Endothelial cell of umbilical vein (primary cell): ENCODE measurements at regions not wholly inside any gene's neighbourhood (a gene's known extent, or its start where the extent isn't known, plus 50 kb on each side); places are given as distances from the start of the nearest gene placed in this dataset.

Source experiments
- BruUV-seq: library from RNA; stranded (reverse); fragments of 400-500 nt; replicated peaks from 2 replicates; lab custom pipeline; 2021; lab: Mats Ljungman, UMichigan
- CTCF ChIA-PET: fragments of 300-600, 350-600 bp; sonication (Branson Sonifier 250); formaldehyde crosslinking; loops from one replicate; lab custom pipeline; 2021; ENCODE audit warnings: antibody characterized with exemption, inconsistent platforms; lab: Charles Lee
- POLR2A ChIA-PET: fragments of 300-600, 350-600 bp; sonication (Branson Sonifier 250); formaldehyde crosslinking; loops from one replicate; lab custom pipeline; 2021; ENCODE audit warnings: antibody characterized with exemption, inconsistent platforms; lab: Charles Lee
- DNase-seq: peaks from one replicate; pipeline ENCODE4 v3.0.0-alpha.2; 2011; ENCODE audit warnings: low read depth, low spot score
- FAIRE-seq: peaks from 2 replicates; lab custom pipeline; 2011; peaks lifted over from hg19 to GRCh38; lab: Jason Lieb, UNC
- H2AFZ ChIP-seq: 2 replicates; pipeline ENCODE4 v1.6.0; 2012; ENCODE audit warnings: low read depth, low read length, control low read depth, inconsistent platforms
- H3K27ac ChIP-seq: 2 replicates; pipeline ENCODE4 v1.5.1; 2011; ENCODE audit warnings: low read depth, mild to moderate bottlenecking, control low read depth, low read length, moderate library complexity; ENCODE audit not compliant: insufficient read depth
- H3K27me3 ChIP-seq, 2 experiments: 2 replicates each; pipeline versions ENCODE4 v1.6.0 to v1.6.1; 2011; ENCODE audit warnings: low read length in 2 of 2, mixed read lengths in 1 of 2; ENCODE audit not compliant: control insufficient read depth in 2 of 2, insufficient read depth in 2 of 2
- H3K36me3 ChIP-seq, 2 experiments: 2 replicates in 1 of 2; 3 replicates in 1 of 2; pipeline ENCODE4 v1.5.1; 2011; ENCODE audit warnings: low read length in 2 of 2, mild to moderate bottlenecking in 1 of 2, moderate library complexity in 1 of 2; ENCODE audit not compliant: control insufficient read depth in 2 of 2, insufficient read depth in 2 of 2; ENCODE audit errors: extremely low read depth in 1 of 2
- H3K4me1 ChIP-seq: 3 replicates; pipeline ENCODE4 v1.5.1; 2011; ENCODE audit warnings: mild to moderate bottlenecking, low read length; ENCODE audit not compliant: control insufficient read depth, insufficient read depth; ENCODE audit errors: extremely low read depth
- H3K4me2 ChIP-seq: 2 replicates; pipeline ENCODE4 v1.6.1; 2011; ENCODE audit warnings: low read length, control low read depth, mixed read lengths; ENCODE audit not compliant: insufficient read depth
- H3K4me3 ChIP-seq, 3 experiments: fragments of 200-600 bp in 1 of 3; sonication (generic), shearing (Covaris generic) in 1 of 3; replicated peaks in 1 of 3; 2 replicates each; pipeline ENCODE4 v1.5.1; 2011 to 2016; ENCODE audit warnings: control low read depth in 3 of 3, low read length in 3 of 3, mild to moderate bottlenecking in 2 of 3, inconsistent platforms in 1 of 3, low read depth in 1 of 3, moderate library complexity in 1 of 3; ENCODE audit not compliant: insufficient read depth in 1 of 3
- H3K79me2 ChIP-seq: 2 replicates; pipeline ENCODE4 v1.6.0; 2012; ENCODE audit warnings: low read length, inconsistent platforms; ENCODE audit not compliant: control insufficient read depth, insufficient read depth
- H3K9ac ChIP-seq: replicated peaks from 2 replicates; pipeline ENCODE3; 2011; ENCODE audit warnings: low read length, control low read depth; ENCODE audit not compliant: insufficient read depth; ENCODE audit errors: extremely low read depth
- H3K9me1 ChIP-seq: replicated peaks from 3 replicates; pipeline ENCODE4 v1.6.0; 2011; ENCODE audit warnings: mild to moderate bottlenecking, low read length; ENCODE audit not compliant: control insufficient read depth, insufficient read depth; ENCODE audit errors: extremely low read depth
- H3K9me3 ChIP-seq: replicated peaks from 2 replicates; pipeline ENCODE4 v1.5.1; 2012; ENCODE audit warnings: low read length, inconsistent platforms; ENCODE audit not compliant: control insufficient read depth, insufficient read depth
- H4K20me1 ChIP-seq: replicated peaks from 2 replicates; pipeline ENCODE3; 2011; ENCODE audit warnings: mild to moderate bottlenecking, low read length; ENCODE audit not compliant: control insufficient read depth, insufficient read depth; ENCODE audit errors: extremely low read depth
- CTCF ChIP-seq, 2 donors: IDR thresholded peaks; 1 replicate in 1 of 2; 2 replicates in 1 of 2; pipeline ENCODE4 v1.5.1; 2011; ENCODE audit warnings: low read length in 2 of 2, mild to moderate bottlenecking in 2 of 2, moderate library complexity in 2 of 2, control low read depth in 1 of 2, inconsistent platforms in 1 of 2, low read depth in 1 of 2; ENCODE audit not compliant: insufficient read depth in 1 of 2; ENCODE audit errors: extremely low read depth in 1 of 2
- EZH2 ChIP-seq: IDR thresholded peaks from 2 replicates; pipeline ENCODE4 v1.6.1; 2012; ENCODE audit warnings: borderline replicate concordance, low read depth, mild to moderate bottlenecking, moderate library complexity, low read length, inconsistent platforms; ENCODE audit not compliant: severe bottlenecking
- FOS ChIP-seq: IDR thresholded peaks from 2 replicates; pipeline ENCODE4 v1.6.1; 2011; ENCODE audit warnings: mild to moderate bottlenecking, low read length, moderate library complexity, borderline replicate concordance; ENCODE audit not compliant: insufficient read depth
- GATA2 ChIP-seq: IDR thresholded peaks from 2 replicates; pipeline ENCODE4 v1.7.0; 2011; ENCODE audit warnings: low read depth, mild to moderate bottlenecking, moderate library complexity, mixed read lengths, low read length; ENCODE audit not compliant: insufficient read length, insufficient read depth
- JUN ChIP-seq: IDR thresholded peaks from 2 replicates; pipeline ENCODE4 v1.6.1; 2011; ENCODE audit warnings: borderline replicate concordance, low read depth; ENCODE audit not compliant: insufficient read length, insufficient read depth
- MYC ChIP-seq: IDR thresholded peaks from one replicate; pipeline ENCODE4 v1.6.1; 2011; ENCODE audit warnings: mild to moderate bottlenecking, low read depth, low read length
- POLR2A ChIP-seq: IDR thresholded peaks from 2 replicates; pipeline ENCODE4 v1.6.1; 2012; ENCODE audit warnings: low read depth, mild to moderate bottlenecking, control low read depth, low read length
- POLR2AphosphoS5 ChIP-seq: IDR thresholded peaks from 2 replicates; pipeline ENCODE4 v1.6.1; 2012; ENCODE audit warnings: low read depth, mild to moderate bottlenecking, control low read depth, low read length, moderate library complexity; ENCODE audit not compliant: insufficient read depth
- dilution Hi-C: fragments of 300-500 bp; cut with MboI; formaldehyde crosslinking; loops from one replicate; pipeline ENCODE4 v1.15.0; 2019; ENCODE audit warnings: low sequenced_read_pairs; ENCODE audit not compliant: extremely low pct_ligation_motif_present
- intact Hi-C: fragments of 100-400 bp; cut with micrococcal nuclease; formaldehyde crosslinking; loops from one replicate; pipeline ENCODE4 v1.10.0; 2022
- TF ChIP-seq, protein P1 (sequence below): IDR thresholded peaks from 2 replicates; pipeline ENCODE4 v1.6.1; 2011; ENCODE audit not compliant: insufficient read depth, insufficient read length

DNA sequence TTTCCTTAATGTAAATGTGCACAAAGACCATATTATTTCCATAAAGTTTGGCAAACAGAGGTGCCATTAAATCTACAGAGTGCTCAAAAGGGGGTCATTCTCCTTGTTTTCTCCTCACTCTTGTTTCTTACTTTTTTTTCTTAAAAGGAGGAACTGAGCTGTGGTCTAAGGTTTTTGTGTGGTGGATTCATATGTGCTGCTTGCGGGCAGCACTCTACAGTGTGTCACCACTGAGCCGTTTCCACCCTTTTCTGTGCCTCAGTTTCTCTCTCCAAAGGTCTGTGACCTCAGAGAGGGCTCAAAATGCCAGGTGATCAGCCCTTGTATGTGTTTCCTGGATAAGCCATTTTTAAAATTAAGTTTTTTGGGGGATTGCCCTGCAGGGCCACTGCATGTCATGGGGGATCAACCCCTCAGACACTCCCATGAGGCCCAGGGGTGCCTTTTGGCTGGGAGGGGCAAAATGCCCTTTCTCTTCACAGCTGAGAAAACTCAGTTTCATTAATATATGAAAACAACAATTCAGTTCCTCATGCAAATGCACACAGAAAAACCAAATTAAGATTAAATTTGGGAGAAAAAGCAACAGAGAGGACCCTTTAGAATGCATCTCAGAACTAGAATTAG is 56.9 kb upstream of the VOPP1 start:
- Histone ChIP-seq H3K9me1 (no peaks in the 10 kb centered on the region), H3K4me1 (no peaks in the 10 kb centered on the region), H3K4me2 (no peak overlapping the region), H4K20me1 (no peaks in the 10 kb centered on the region), H3K36me3 (no peaks in the 10 kb centered on the region), H3K4me3 (no peak overlapping the region), H3K27me3 (no peaks in the 10 kb centered on the region), H2AFZ (no peak overlapping the region), H3K27ac (no peak overlapping the region), H3K79me2 (no peaks in the 10 kb centered on the region), H3K9me3 (no peaks in the 10 kb centered on the region), H3K9ac (no peak overlapping the region)
- no peak for TF ChIP-seq EZH2
- BruUV-seq = no TSS peak
- FAIRE-seq (no peak), DNase-seq (no peak)
- POLR2A ChIA-PET = no interaction called here
- dilution Hi-C loops (no loop called here), intact Hi-C loops (no loop called here)
- CTCF ChIA-PET = interaction anchor here (1.5 kb wide), 1 partner anchor 12 kb away, joined by 4 read pairs; no protein-coding TSS in a partner anchor

GRCh38 chr7:55624813-55625212 is 52.5 kb upstream of the VOPP1 start:
- TF ChIP-seq JUN = no peak
- TF ChIP-seq CTCF (IDR thresholded peaks at IDR 0.05; ENCODE audit: extremely low read depth in 1 of 2, insufficient read depth in 1 of 2, low read depth in 1 of 2, low read length in 2 of 2) = no peak
- TF ChIP-seq POLR2A = no peak
- no peak for TF ChIP-seq POLR2AphosphoS5
- no peak for TF ChIP-seq FOS
- TF ChIP-seq, protein P1, sequence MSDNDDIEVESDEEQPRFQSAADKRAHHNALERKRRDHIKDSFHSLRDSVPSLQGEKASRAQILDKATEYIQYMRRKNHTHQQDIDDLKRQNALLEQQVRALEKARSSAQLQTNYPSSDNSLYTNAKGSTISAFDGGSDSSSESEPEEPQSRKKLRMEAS = no peak
- TF ChIP-seq EZH2 = no peak
- no peak for TF ChIP-seq MYC
- TF ChIP-seq GATA2 = no peak
- Histone ChIP-seq H3K4me3 (no peak overlapping the region), H3K27me3 (no peaks in the 10 kb centered on the region), H3K79me2 (no peaks in the 10 kb centered on the region), H4K20me1 (no peaks in the 10 kb centered on the region), H2AFZ (no peak overlapping the region), H3K9me1 (no peaks in the 10 kb centered on the region), H3K9me3 (no peaks in the 10 kb centered on the region), H3K9ac (no peak overlapping the region), H3K4me2 (no peak overlapping the region), H3K4me1 (no peaks in the 10 kb centered on the region), H3K36me3 (no peaks in the 10 kb centered on the region), H3K27ac (no peak overlapping the region)
- POLR2A ChIA-PET = no interaction called here
- intact Hi-C loops (no loop called here), dilution Hi-C loops (no loop called here)
- CTCF ChIA-PET = no interaction called here
- no peak for DNase-seq
- FAIRE-seq = no peak
- BruUV-seq = no TSS peak
